GM23248 (cell line): ENCODE measurements at regions not wholly inside any gene's neighbourhood (a gene's known extent, or its start where the extent isn't known, plus 50 kb on each side); places are given as distances from the start of the nearest gene placed in this dataset.

ENCODE experiments used
- EZH2 ChIP-seq: fragments of 200-600 bp; sonication (generic); IDR thresholded peaks from 2 replicates; pipeline ENCODE4 v1.6.1; 2018; ENCODE audit warnings: antibody characterized with exemption, mild to moderate bottlenecking; ENCODE audit not compliant: insufficient read depth, poor library complexity, severe bottlenecking
- EZH2phosphoT487 ChIP-seq: fragments of 200-600 bp; sonication (generic); IDR thresholded peaks from 2 replicates; pipeline ENCODE4 v1.6.1; 2018; ENCODE audit warnings: antibody characterized with exemption, moderate library complexity, mild to moderate bottlenecking, low read depth; ENCODE audit not compliant: insufficient read depth

DNA sequence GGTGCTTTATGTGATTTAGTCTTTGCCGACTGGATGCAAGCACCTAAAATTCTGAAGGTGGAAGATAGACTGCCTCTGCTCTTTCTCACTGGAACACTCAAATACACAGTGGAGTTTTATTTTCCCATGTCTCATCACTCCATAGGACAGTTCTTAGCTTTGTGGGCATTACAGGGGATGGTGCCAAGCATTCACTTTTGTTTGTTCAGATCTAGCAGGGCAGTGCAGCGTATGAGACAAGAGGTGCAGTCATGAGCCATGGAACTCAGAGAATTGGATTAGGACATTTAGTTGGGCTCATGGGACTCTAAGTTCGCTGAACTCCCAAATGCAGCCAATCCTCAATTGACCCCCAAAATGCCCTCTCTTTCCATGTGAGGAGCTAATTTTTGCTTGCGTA, 1136.9 kb upstream of the PRKX start:
- TF ChIP-seq EZH2phosphoT487 (no peak), EZH2 (no peak)
